GM21367 (cell line): ENCODE measurements at regions not wholly inside any gene's neighbourhood (a gene's known extent, or its start where the extent isn't known, plus 50 kb on each side); places are given as distances from the start of the nearest gene placed in this dataset.

ENCODE experiments used
- ATAC-seq: cut with Tn5 transposase; IDR thresholded peaks from one replicate; pipeline ENCODE4 v1.9.1; 2021; ENCODE audit not compliant: unreplicated experiment

GRCh38 chr4:132991111-132991510 lies 158.0 kb upstream of the PCDH10 start:
- no peak for ATAC-seq

- ATAC-seq, result no peak
Observed at GRCh38 chr4:132992686-132993085, 156.4 kb upstream of the PCDH10 start.

DNA sequence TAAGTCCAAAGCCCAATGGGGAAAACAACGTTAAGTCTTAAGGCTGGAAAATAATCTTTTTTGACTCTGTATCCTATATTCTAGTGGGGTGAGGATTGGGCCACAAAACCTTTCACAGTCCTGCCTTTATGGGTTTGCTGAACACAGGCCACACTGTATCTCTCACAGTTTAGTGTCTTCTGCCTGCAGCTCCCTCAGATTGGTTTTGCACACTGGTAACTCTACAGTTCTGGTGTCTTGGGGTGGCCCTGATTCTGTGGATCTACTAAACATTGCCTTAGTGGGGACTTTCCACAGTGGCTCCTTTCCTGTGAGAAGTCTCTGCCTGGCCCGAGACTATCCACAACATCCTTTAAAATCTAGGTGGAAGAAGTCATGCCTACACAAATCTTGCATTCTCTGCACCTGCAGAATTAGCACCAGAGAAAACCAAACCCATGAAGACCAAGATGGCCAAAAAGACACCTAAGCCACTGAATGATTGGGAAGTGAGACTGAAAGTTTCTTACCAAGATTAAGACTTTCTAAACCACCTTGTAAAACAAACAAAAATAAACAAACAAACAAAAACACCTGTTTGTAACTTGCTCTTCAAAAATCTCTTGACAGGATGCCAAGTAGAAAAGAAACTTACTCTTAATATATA lies 150.4 kb upstream of the PCDH10 start:
- no peak for ATAC-seq

- ATAC-seq, result no peak
Observed at GRCh38 chr4:133000012-133000411, 149.1 kb upstream of the PCDH10 start.

GRCh38 chr4:133003169-133003568 lies 145.9 kb upstream of the PCDH10 start:
- no peak for ATAC-seq

DNA sequence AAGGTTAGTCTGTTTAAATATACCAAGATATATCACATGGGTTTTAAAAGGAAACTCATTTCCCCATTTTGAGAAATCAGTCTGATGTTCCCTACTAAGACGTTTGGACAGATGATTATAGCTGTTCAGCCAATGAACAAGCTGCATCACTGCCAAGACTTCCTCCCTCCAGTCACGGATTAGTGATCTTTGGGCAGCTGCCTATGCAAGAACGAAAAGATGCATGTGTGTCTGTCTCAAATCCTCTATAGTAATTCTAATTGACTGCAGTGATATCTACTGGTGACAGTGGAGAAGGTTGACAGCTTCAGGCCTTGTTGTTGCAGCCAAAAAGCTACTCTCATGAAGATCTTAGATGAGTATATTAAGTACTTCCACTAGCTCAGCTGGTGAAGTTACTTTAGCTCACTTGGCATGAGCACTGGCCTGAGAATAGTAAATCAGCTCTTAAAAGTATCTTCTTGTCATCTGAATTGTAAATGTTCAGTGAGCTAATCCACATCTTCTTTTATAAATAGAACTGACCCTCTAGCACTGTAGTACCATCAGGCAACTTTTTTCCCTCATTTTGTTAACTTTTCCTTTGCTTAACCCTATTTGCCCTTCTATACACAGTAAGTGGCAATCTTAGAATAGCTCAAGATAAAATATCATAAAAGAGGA lies 134.5 kb upstream of the PCDH10 start:
- no peak for ATAC-seq

- no peak for ATAC-seq
Observed at GRCh38 chr4:133045288-133045687, 103.8 kb upstream of the PCDH10 start.

- no peak for ATAC-seq
Observed at GRCh38 chr4:133046156-133046555, 102.9 kb upstream of the PCDH10 start.

- no peak for ATAC-seq
Observed at GRCh38 chr4:133058701-133059100, 90.4 kb upstream of the PCDH10 start.

DNA sequence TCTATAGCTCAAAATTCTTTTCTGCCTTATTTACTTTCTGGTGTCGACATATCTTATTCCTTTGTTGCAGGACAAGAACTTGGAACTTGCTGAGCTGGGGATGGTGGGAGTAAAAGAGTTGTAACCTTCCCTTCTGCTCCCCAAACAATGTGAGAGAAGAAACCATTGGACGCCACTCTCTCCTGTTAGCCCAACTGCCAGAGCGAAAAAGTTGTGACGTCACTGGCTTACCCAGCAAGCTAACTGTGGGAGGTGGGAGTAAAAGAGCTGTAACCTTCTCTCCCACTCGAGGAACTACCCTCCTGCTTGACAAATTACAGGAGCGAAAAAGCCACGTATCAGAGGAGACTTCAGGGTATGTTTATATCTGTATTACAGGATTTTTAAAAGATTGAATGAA lies 90.0 kb upstream of the PCDH10 start:
- no peak for ATAC-seq

GRCh38 chr4:133062851-133063250 lies 86.2 kb upstream of the PCDH10 start:
- ATAC-seq, result no peak

- ATAC-seq, result no peak
Observed at GRCh38 chr4:133068083-133068482, 81.0 kb upstream of the PCDH10 start.

DNA sequence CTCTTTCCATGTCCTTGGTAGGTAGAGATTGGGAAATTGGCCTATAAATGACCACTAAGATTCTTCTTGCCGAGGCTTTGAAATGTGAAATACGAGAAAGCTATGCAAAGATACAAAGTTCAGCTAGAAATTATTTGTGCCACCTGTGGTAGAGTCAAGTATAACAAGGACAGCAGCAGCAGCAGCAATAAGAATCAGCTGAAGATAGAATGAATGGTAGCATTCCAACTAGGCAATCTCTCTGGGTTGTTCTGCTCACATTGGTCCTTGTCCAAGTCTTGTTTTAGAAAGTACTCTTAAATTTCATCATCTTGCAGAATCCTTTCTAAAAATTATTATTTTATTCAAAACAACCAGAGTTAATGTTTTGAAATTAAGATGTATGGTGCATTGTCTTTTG lies 67.8 kb upstream of the PCDH10 start:
- ATAC-seq, result no peak

GRCh38 chr4:133084421-133084820 lies 64.7 kb upstream of the PCDH10 start:
- ATAC-seq, result no peak

GRCh38 chr4:133095591-133095990 lies 53.5 kb upstream of the PCDH10 start:
- no peak for ATAC-seq

- ATAC-seq, result no peak
Observed at GRCh38 chr4:133096972-133097371, 52.1 kb upstream of the PCDH10 start.
